Calu3 (cell line): ENCODE measurements at regions not wholly inside any gene's neighbourhood (a gene's known extent, or its start where the extent isn't known, plus 50 kb on each side); places are given as distances from the start of the nearest gene placed in this dataset.

ENCODE experiments used
- BruUV-seq: library from RNA; stranded (reverse); fragments of 400-500 nt; replicated peaks from 2 replicates; lab custom pipeline; 2021; lab: Mats Ljungman, UMichigan
- CTCF ChIA-PET: fragments of 300-600 bp; sonication (Branson Sonifier 250); formaldehyde crosslinking; loops from one replicate; lab custom pipeline; 2022; ENCODE audit warnings: antibody characterized with exemption; lab: Charles Lee
- DNase-seq: peaks from one replicate; pipeline ENCODE4 v3.0.0; 2022
- H3K27ac Mint-ChIP-seq: one replicate; pipeline ENCODE4 v1.8.0; 2022; ENCODE audit warnings: mixed read lengths; ENCODE audit not compliant: unreplicated experiment
- H3K27me3 Mint-ChIP-seq: one replicate; pipeline ENCODE4 v1.8.0; 2022; ENCODE audit warnings: mixed read lengths; ENCODE audit not compliant: unreplicated experiment
- H3K36me3 Mint-ChIP-seq: one replicate; pipeline ENCODE4 v1.8.0; 2022; ENCODE audit warnings: mild to moderate bottlenecking, moderate library complexity, mixed read lengths; ENCODE audit not compliant: insufficient read depth, unreplicated experiment
- H3K4me1 Mint-ChIP-seq: one replicate; pipeline ENCODE4 v1.8.0; 2022; ENCODE audit warnings: mild to moderate bottlenecking, low read depth, mixed read lengths; ENCODE audit not compliant: unreplicated experiment
- H3K4me3 Mint-ChIP-seq: one replicate; pipeline ENCODE4 v1.8.0; 2022; ENCODE audit warnings: mild to moderate bottlenecking, low read depth, moderate library complexity, mixed read lengths; ENCODE audit not compliant: unreplicated experiment
- H3K9me3 Mint-ChIP-seq: one replicate; pipeline ENCODE4 v1.8.0; 2022; ENCODE audit warnings: low read depth, mixed read lengths; ENCODE audit not compliant: unreplicated experiment
- CTCF ChIP-seq: fragments of 200-600 bp; IDR thresholded peaks from one replicate; pipeline ENCODE4 v1.8.0; 2022; ENCODE audit warnings: antibody characterized with exemption; ENCODE audit not compliant: unreplicated experiment
- intact Hi-C: fragments of 100-400 bp; cut with micrococcal nuclease; formaldehyde crosslinking; loops from one replicate; pipeline ENCODE4 v1.10.0; 2022; ENCODE audit not compliant: unreplicated experiment

- no peaks in the 10 kb centered on the region for H3K36me3 Mint-ChIP-seq
- no peak for TF ChIP-seq CTCF
- intact Hi-C loops = no loop called here
- H3K4me3 Mint-ChIP-seq = no peak overlapping the region
- CTCF ChIA-PET = no interaction called here
- no peak overlapping the region for H3K27ac Mint-ChIP-seq
- H3K4me1 Mint-ChIP-seq = no peaks in the 10 kb centered on the region
- no TSS peak for BruUV-seq
- H3K27me3 Mint-ChIP-seq = no peaks in the 10 kb centered on the region
- H3K9me3 Mint-ChIP-seq = no peaks in the 10 kb centered on the region
- no peak for DNase-seq
Measured at GRCh38 chr4:137043184-137043583, 489.1 kb downstream of the PCDH18 start.

GRCh38 chr4:137039370-137039769 is 492.9 kb downstream of the PCDH18 start:
- intact Hi-C loops = no loop called here
- no peaks in the 10 kb centered on the region for H3K36me3 Mint-ChIP-seq
- H3K27ac Mint-ChIP-seq = no peak overlapping the region
- BruUV-seq = no TSS peak
- TF ChIP-seq CTCF = no peak
- no peak for DNase-seq
- no peaks in the 10 kb centered on the region for H3K9me3 Mint-ChIP-seq
- no peaks in the 10 kb centered on the region for H3K27me3 Mint-ChIP-seq
- no peaks in the 10 kb centered on the region for H3K4me1 Mint-ChIP-seq
- CTCF ChIA-PET = no interaction called here
- no peak overlapping the region for H3K4me3 Mint-ChIP-seq

GRCh38 chr4:137032222-137032621 is 500.1 kb downstream of the PCDH18 start:
- Mint-ChIP-seq H3K36me3 (no peaks in the 10 kb centered on the region), H3K4me3 (no peak overlapping the region), H3K27ac (no peak overlapping the region), H3K4me1 (no peaks in the 10 kb centered on the region), H3K27me3 (no peaks in the 10 kb centered on the region), H3K9me3 (no peaks in the 10 kb centered on the region)
- no TSS peak for BruUV-seq
- DNase-seq = no peak
- TF ChIP-seq CTCF = no peak
- CTCF ChIA-PET = no interaction called here
- intact Hi-C loops = no loop called here

GRCh38 chr4:137029026-137029425 is 503.3 kb downstream of the PCDH18 start:
- Mint-ChIP-seq H3K27ac (no peak overlapping the region), H3K36me3 (no peaks in the 10 kb centered on the region), H3K4me3 (no peak overlapping the region), H3K9me3 (peaks cover 2% of the 10 kb centered on the region), H3K27me3 (no peaks in the 10 kb centered on the region), H3K4me1 (no peaks in the 10 kb centered on the region)
- DNase-seq = no peak
- CTCF ChIA-PET = no interaction called here
- TF ChIP-seq CTCF = no peak
- intact Hi-C loops = no loop called here
- BruUV-seq = no TSS peak
